Psoas muscle (tissue), 7 donors: ENCODE measurements at regions not wholly inside any gene's neighbourhood (a gene's known extent, or its start where the extent isn't known, plus 50 kb on each side); places are given as distances from the start of the nearest gene placed in this dataset.

Experiments used
- ATAC-seq, 4 donors: fragments of 200-7000 bp; cut with Tn5 transposase; one replicate each; pipeline ENCODE4 v1.9.1; 2020; ENCODE audit warnings: moderate library complexity in 3 of 4, mild to moderate bottlenecking in 2 of 4
- DNase-seq, 2 donors: peaks; one replicate each; pipeline ENCODE4 v3.0.0-alpha.2; 2020
- H3K27ac ChIP-seq: fragments of 200-600 bp; one replicate; pipeline ENCODE4 v1.8.0; 2022
- H3K27me3 ChIP-seq, 3 donors: fragments of 200-600 bp in 1 of 3; one replicate each; pipeline versions ENCODE4 v1.6.1 to v1.8.0; 2013 to 2022; ENCODE audit warnings: low read length in 2 of 3, mild to moderate bottlenecking in 2 of 3, moderate library complexity in 1 of 3; ENCODE audit not compliant: insufficient read depth in 3 of 3
- H3K36me3 ChIP-seq, 2 donors: fragments of 200-600 bp in 1 of 2; one replicate each; pipeline versions ENCODE4 v1.6.1 to v1.8.0; 2013 to 2022; ENCODE audit warnings: low read depth in 1 of 2, mild to moderate bottlenecking in 1 of 2, moderate library complexity in 1 of 2; ENCODE audit not compliant: insufficient read depth in 1 of 2
- H3K4me1 ChIP-seq: fragments of 200-600 bp; one replicate; pipeline ENCODE4 v1.8.0; 2022
- H3K4me3 ChIP-seq: fragments of 200-600 bp; one replicate; pipeline ENCODE4 v1.8.0; 2022; ENCODE audit warnings: mild to moderate bottlenecking
- H3K9me3 ChIP-seq: fragments of 200-600 bp; one replicate; pipeline ENCODE4 v1.8.0; 2022
- WGBS, 3 donors: extraction: QIAGEN DNeasy Blood & Tissue Kit; methylation state at CpG; one replicate each; pipeline versions ENCODE4 v1.1.6 to v1.1.7; 2013; 5-methylcytosine and 5-hydroxymethylcytosine counted together
- intact Hi-C, 2 donors: fragments of 100-400 bp; cut with DNase I; formaldehyde crosslinking; loops; one replicate each; pipeline versions ENCODE4 v1.11.0 to v1.14.2; 2022
- TF ChIP-seq, protein P1 (sequence below): fragments of 200-600 bp; IDR thresholded peaks from one replicate; pipeline ENCODE4 v1.8.0; 2022; ENCODE audit warnings: antibody characterized with exemption
- donor health status: healthy with polysubstance abuse.
- donor health status: DM: no; HTN: no; CAD: no; lungs with moderate emphysema.
- donor health status: Bipolar disorder and iron deficiency.
- donor health status: healthy.
- donor health status: DM: yes; HTN: yes; CAD: no.
- donor health status: DM: no; HTN: no; CAD: no.
- donor health status: DM: yes; HTN: yes; CAD: no.

DNA sequence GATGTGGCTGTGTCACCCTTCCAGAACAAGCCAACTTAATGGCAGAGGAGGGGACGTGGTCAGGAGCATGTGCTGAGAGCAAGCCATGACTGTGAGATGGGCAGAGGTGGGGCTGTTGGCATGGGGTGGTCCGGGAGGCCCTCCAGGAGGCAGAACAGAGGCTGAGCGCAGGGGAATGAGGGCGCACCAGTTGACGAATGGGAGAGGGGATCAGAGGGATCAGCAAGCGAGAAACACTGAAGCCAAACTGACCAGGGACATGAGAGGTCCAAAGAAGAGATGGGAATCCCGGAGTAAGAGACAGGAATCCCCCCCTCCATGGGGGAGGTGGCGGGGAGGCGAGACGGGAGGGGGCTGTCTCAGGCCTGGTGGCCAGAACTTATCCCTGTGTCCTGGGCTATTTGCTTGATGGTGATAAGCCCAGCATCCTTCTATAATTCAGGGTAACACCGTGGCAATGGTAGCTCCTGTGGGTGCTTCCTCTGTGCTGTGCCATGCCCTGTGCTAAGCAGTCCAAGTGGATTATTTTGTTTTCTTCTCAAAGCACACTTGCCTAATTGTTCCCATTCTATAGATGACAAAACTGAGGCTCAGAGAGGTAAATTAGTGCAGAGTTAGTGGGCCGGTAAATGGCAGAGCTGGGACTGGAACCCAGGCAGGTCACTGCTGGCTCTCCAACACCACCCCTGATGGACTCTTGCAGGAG is 83.4 kb upstream of the SHISAL1 start:
- ATAC-seq = no peak
- H3K36me3 ChIP-seq = no peaks in the 10 kb centered on the region
- H3K9me3 ChIP-seq = no peaks in the 10 kb centered on the region
- intact Hi-C loops = no loop called here
- no peak overlapping the region for H3K27ac ChIP-seq
- peak in 1 of 2 donors; percentile 18 for DNase-seq
- no peak overlapping the region for H3K4me3 ChIP-seq
- peaks cover 0 to 18% (median 2%) of the 10 kb centered on the region in 3 donors for H3K27me3 ChIP-seq
- no peaks in the 10 kb centered on the region for H3K4me1 ChIP-seq
- TF ChIP-seq, protein P1, sequence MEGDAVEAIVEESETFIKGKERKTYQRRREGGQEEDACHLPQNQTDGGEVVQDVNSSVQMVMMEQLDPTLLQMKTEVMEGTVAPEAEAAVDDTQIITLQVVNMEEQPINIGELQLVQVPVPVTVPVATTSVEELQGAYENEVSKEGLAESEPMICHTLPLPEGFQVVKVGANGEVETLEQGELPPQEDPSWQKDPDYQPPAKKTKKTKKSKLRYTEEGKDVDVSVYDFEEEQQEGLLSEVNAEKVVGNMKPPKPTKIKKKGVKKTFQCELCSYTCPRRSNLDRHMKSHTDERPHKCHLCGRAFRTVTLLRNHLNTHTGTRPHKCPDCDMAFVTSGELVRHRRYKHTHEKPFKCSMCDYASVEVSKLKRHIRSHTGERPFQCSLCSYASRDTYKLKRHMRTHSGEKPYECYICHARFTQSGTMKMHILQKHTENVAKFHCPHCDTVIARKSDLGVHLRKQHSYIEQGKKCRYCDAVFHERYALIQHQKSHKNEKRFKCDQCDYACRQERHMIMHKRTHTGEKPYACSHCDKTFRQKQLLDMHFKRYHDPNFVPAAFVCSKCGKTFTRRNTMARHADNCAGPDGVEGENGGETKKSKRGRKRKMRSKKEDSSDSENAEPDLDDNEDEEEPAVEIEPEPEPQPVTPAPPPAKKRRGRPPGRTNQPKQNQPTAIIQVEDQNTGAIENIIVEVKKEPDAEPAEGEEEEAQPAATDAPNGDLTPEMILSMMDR = no peak
- 63 to 80% (median 78%) methylated on average over 12 of the region's 12 CpGs for WGBS, 3 donors

DNA sequence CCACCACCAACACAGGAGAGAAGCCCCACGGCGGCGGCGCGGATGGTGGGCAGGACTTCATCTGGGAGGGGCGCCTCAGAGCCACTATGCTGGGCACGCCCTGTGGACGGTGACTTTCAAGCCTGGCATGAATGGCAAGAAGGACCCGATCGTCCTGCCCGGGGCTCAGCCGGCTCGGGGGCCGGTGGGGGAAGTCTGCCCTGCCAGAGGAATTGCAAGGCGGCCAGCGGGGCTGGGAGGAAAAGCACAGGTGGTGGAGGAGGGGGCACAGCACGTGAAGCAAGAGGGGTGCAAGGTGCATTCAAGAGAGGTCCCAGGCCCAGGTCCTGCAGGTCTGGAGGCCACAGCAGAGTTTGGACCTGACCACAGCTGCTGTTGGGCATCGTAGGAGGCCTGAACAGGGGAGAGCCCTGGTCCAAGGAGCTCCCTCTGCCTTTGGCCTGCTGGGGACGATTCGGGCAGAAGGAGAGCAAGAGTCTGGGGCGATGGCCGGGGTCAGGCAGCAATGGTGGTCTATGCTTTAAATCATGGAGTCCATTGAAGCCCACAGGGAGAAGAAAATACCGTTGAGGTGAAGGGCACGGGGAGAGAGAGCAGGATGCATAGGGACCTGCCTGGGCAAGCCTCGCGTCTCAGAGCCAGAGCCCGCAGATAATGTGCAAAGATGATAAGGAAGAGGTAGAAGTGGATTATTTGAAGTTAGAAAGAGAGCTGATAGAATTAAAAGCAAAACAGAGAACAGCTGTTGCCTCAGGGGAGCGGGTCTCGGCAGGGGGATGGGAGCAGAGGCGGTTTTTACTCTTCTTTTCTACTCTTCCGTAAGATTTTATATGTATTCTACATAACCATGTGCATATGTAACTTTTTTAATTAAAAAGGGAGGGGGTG is 82.6 kb upstream of the SHISAL1 start:
- no peaks in the 10 kb centered on the region for H3K4me1 ChIP-seq
- no peaks in the 10 kb centered on the region for H3K9me3 ChIP-seq
- TF ChIP-seq, protein P1 = no peak
- no peak overlapping the region for H3K27ac ChIP-seq
- WGBS, 3 donors = 79 to 82% (median 81%) methylated on average over 30 to 31 of the region's 31 CpGs
- H3K4me3 ChIP-seq = no peak overlapping the region
- DNase-seq (peak in 1 of 2 donors; percentile 44), ATAC-seq (no peak)
- intact Hi-C loops = no loop called here
- no peaks in the 10 kb centered on the region for H3K36me3 ChIP-seq
- H3K27me3 ChIP-seq = peaks cover 0 to 18% (median 2%) of the 10 kb centered on the region in 3 donors

DNA sequence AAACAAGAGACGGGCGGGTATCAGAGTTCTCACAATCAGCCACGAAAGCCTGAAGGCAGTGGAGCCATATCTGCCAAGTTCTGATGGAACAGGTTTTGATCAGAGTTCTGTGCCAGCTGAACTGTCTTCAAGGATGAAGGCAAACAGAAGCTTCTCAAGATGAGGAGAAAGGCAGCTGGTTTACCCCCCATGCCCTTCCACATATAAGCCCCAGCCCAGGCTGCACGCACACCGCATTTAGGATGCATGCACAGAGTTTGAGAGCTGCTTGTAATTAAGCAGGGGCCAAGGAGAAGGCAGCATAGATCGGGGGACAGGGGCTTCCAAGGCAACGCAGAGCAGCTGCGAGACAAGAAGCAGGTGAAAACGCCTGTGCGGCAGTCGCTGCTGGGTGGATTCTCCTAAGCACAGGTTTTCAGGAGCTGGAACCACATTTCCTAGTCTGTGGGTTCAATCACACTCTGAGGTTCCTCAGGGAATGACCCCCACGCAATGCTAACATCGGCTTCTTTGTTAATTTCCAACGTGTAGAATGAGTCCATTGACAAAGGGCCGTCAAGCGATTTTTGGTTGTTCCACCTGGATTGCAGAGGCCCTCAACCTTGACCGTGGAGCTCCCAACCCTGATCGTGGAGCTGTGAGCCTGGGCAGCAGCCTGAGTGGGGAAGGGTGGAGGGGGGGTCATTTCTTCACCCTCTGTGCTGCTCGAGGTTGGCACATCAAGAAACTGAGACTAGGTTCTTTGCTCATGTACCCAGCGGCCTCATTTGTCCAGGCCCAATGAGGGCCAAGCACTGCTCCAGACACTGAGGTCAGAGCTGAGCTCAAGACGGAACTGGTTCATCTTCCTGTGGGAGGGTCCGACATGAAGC is 81.7 kb upstream of the SHISAL1 start:
- H3K27ac ChIP-seq = no peak overlapping the region
- intact Hi-C loops = no loop called here
- no peak overlapping the region for H3K4me3 ChIP-seq
- ATAC-seq = no peak
- peak in 1 of 2 donors; percentile 7 for DNase-seq
- H3K4me1 ChIP-seq = no peaks in the 10 kb centered on the region
- TF ChIP-seq, protein P1 = no peak
- H3K27me3 ChIP-seq = peaks cover 0 to 18% (median 2%) of the 10 kb centered on the region in 3 donors
- no peaks in the 10 kb centered on the region for H3K9me3 ChIP-seq
- H3K36me3 ChIP-seq = no peaks in the 10 kb centered on the region
- WGBS, 3 donors = 83 to 88% (median 86%) methylated on average over 22 of the region's 22 CpGs

DNA sequence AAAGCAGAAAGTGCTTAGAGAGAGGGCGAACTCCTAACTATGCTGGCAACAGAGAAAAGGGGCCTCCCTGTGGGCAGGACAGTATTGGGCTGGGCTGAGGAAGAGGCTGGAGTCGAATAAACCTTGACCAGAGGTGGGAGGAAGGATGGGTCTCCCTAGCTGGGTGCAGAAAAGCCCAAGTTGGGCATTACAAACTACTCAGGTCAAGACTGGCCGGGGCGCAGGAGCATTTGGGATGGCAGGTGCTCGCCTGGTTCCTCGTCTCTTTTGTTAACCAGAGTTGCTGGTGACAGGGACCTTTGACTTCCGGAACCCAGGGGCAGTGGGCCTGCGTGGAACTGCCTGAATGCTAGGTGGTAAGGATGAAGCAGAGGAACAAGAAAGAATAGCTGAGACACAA is 80.3 kb upstream of the SHISAL1 start:
- no peaks in the 10 kb centered on the region for H3K9me3 ChIP-seq
- H3K4me1 ChIP-seq = no peaks in the 10 kb centered on the region
- WGBS, 3 donors = 83 to 92% (median 84%) methylated on average over 8 of the region's 8 CpGs
- peak; percentile 4 to 19 for DNase-seq
- H3K27ac ChIP-seq = no peak overlapping the region
- H3K36me3 ChIP-seq = no peaks in the 10 kb centered on the region
- no peak for ATAC-seq
- TF ChIP-seq, protein P1 = no peak
- intact Hi-C loops = no loop called here
- peaks cover 0 to 28% (median 5%) of the 10 kb centered on the region in 3 donors for H3K27me3 ChIP-seq
- H3K4me3 ChIP-seq = no peak overlapping the region
